ENCODE measurements at regions not wholly inside any gene's neighbourhood (a gene's known extent, or its start where the extent isn't known, plus 50 kb on each side); places are given as distances from the start of the nearest gene placed in this dataset.

DNA sequence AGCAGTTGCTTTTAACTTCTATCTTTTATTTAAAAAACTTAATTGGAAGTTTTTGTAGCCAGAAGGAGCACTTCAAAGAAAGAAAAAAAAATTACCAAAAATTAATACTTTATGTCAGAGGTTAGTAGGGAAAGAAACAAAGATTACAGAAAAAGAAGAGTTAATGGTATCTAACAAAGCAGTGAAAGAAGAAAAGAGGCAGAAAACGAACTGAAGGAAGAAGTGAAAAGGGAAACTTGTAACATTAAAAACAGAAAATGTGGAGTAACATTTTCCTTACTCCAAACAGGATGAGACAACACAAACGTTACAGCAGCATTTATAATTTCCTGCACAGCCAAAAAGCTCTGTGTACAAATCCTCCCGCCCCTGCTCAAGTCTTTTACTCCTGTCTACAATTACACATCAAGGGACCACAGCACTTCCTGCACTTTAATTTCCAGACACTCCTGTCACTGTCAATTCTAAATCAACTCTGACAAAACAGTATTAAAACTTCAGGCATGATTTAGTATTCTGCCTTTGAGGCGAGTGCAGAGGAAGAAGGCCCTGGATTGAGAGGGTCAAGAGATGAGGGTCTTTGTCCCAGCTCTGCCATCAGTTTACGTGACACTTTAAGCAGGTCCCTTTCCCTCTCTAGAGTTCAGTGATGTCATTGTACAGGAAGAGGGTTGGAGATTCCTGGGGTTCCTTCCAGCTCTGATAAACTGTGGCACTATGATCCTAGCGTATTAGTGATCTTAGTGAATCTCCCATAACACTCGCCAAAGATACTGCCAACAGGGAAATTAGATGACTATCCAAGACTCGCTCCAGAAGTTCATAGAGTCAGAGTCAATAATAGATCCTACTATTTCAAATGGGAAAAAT lies 53.2 kb upstream of the LSM14A start:
- H3K36me3 ChIP-seq (ENCODE audit: control insufficient read depth, insufficient read depth, low read length) = no peaks in the 10 kb centered on the region
- DNase-seq (ENCODE audit: low read depth, low spot score) = no peak
- no peaks in the 10 kb centered on the region; the same call in 1 of the 2 replicates for H3K27me3 ChIP-seq (ENCODE audit: control insufficient read depth, insufficient read depth, low read length)
- intact Hi-C loops (cut with micrococcal nuclease; ENCODE audit: unreplicated experiment) = no loop called here
- H3K9me3 ChIP-seq (ENCODE audit: control insufficient read depth, insufficient read depth, low read depth, low read length) = no peaks in the 10 kb centered on the region
- in situ Hi-C loops (cut with HindIII; ENCODE audit: low pct_unique_long_range_greater_than_20kb, low sequenced_read_pairs) = no loop called here
- ChIA-PET CTCF (interaction anchor here (0.6 kb wide), 1 partner anchor 39 kb away, joined by 3 read pairs; no protein-coding TSS in a partner anchor), POLR2A (interaction anchor here (0.6 kb wide), 1 partner anchor 7 kb away, joined by 7 read pairs; no protein-coding TSS in a partner anchor)
- no peaks in the 10 kb centered on the region for H3K4me1 ChIP-seq (ENCODE audit: control insufficient read depth, insufficient read depth, low read length)
- ATAC-seq = no peak
- BruUV-seq (replicated peaks) = no TSS peak
- no peak overlapping the region for H3K4me3 ChIP-seq (ENCODE audit: low read depth in 2 of 2, low read length in 2 of 2)
- TF ChIP-seq, protein P1, sequence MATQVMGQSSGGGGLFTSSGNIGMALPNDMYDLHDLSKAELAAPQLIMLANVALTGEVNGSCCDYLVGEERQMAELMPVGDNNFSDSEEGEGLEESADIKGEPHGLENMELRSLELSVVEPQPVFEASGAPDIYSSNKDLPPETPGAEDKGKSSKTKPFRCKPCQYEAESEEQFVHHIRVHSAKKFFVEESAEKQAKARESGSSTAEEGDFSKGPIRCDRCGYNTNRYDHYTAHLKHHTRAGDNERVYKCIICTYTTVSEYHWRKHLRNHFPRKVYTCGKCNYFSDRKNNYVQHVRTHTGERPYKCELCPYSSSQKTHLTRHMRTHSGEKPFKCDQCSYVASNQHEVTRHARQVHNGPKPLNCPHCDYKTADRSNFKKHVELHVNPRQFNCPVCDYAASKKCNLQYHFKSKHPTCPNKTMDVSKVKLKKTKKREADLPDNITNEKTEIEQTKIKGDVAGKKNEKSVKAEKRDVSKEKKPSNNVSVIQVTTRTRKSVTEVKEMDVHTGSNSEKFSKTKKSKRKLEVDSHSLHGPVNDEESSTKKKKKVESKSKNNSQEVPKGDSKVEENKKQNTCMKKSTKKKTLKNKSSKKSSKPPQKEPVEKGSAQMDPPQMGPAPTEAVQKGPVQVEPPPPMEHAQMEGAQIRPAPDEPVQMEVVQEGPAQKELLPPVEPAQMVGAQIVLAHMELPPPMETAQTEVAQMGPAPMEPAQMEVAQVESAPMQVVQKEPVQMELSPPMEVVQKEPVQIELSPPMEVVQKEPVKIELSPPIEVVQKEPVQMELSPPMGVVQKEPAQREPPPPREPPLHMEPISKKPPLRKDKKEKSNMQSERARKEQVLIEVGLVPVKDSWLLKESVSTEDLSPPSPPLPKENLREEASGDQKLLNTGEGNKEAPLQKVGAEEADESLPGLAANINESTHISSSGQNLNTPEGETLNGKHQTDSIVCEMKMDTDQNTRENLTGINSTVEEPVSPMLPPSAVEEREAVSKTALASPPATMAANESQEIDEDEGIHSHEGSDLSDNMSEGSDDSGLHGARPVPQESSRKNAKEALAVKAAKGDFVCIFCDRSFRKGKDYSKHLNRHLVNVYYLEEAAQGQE (IDR thresholded peaks at IDR 0.05; ENCODE audit: insufficient read depth in 1 of 2, low read depth in 2 of 2, low read length in 1 of 2) = no peak
- TF ChIP-seq SIN3A (IDR thresholded peaks at IDR 0.05; ENCODE audit: borderline replicate concordance, insufficient read depth, low read depth, low read length) = no peak
- no peak for TF ChIP-seq POLR2AphosphoS5 (IDR thresholded peaks at IDR 0.05; ENCODE audit: low read depth, low read length)
- TF ChIP-seq TCF7L2 (IDR thresholded peaks at IDR 0.05; ENCODE audit: low read depth, low read length) = no peak
- TF ChIP-seq, protein P2, sequence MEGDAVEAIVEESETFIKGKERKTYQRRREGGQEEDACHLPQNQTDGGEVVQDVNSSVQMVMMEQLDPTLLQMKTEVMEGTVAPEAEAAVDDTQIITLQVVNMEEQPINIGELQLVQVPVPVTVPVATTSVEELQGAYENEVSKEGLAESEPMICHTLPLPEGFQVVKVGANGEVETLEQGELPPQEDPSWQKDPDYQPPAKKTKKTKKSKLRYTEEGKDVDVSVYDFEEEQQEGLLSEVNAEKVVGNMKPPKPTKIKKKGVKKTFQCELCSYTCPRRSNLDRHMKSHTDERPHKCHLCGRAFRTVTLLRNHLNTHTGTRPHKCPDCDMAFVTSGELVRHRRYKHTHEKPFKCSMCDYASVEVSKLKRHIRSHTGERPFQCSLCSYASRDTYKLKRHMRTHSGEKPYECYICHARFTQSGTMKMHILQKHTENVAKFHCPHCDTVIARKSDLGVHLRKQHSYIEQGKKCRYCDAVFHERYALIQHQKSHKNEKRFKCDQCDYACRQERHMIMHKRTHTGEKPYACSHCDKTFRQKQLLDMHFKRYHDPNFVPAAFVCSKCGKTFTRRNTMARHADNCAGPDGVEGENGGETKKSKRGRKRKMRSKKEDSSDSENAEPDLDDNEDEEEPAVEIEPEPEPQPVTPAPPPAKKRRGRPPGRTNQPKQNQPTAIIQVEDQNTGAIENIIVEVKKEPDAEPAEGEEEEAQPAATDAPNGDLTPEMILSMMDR (IDR thresholded peaks at IDR 0.05) = no peak
- no peak overlapping the region for H3K27ac ChIP-seq (ENCODE audit: low read length)

DNA sequence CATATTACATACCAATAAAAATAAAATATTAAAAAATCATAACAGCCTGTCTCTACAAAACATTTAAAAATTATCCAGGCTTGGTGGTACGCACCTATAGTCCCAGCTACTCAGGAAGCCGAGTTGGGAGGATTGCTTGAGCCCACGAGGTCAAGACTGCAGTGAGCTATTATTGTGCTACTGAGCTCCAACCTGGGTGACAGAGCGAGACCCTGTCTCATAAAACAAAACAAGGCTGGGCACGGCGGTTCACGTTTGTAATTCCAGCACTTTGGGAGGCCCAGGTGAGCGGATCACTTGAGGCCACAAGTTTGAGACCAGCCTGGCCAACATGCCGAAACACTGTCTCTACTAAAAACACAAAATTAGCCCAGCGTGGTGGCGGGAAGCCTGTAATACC lies 52.2 kb upstream of the LSM14A start:
- CTCF ChIA-PET = no interaction called here
- POLR2A ChIA-PET = interaction anchor here (0.6 kb wide), 1 partner anchor 8 kb away, joined by 7 read pairs; no protein-coding TSS in a partner anchor

More for the DNA sequence above, 52.2 kb upstream of the LSM14A start:
- no peaks in the 10 kb centered on the region; the same call in 1 of the 2 replicates for H3K27me3 ChIP-seq (ENCODE audit: control insufficient read depth, insufficient read depth, low read length)
- H3K9me3 ChIP-seq (ENCODE audit: control insufficient read depth, insufficient read depth, low read depth, low read length) = no peaks in the 10 kb centered on the region
- TF ChIP-seq TCF7L2 (IDR thresholded peaks at IDR 0.05; ENCODE audit: low read depth, low read length) (no peak), SIN3A (IDR thresholded peaks at IDR 0.05; ENCODE audit: borderline replicate concordance, insufficient read depth, low read depth, low read length) (no peak), POLR2AphosphoS5 (IDR thresholded peaks at IDR 0.05; ENCODE audit: low read depth, low read length) (no peak)
- TF ChIP-seq, protein P1 (IDR thresholded peaks at IDR 0.05; ENCODE audit: insufficient read depth in 1 of 2, low read depth in 2 of 2, low read length in 1 of 2) = no peak
- TF ChIP-seq, protein P2 (IDR thresholded peaks at IDR 0.05) = no peak
- no peak for ATAC-seq
- no peak for DNase-seq (ENCODE audit: low read depth, low spot score)
- H3K36me3 ChIP-seq (ENCODE audit: control insufficient read depth, insufficient read depth, low read length) = no peaks in the 10 kb centered on the region
- intact Hi-C loops (cut with micrococcal nuclease; ENCODE audit: unreplicated experiment) = no loop called here
- BruUV-seq (replicated peaks) = no TSS peak
- H3K27ac ChIP-seq (ENCODE audit: low read length) = no peak overlapping the region
- in situ Hi-C loops (cut with HindIII; ENCODE audit: low pct_unique_long_range_greater_than_20kb, low sequenced_read_pairs) = no loop called here
- no peaks in the 10 kb centered on the region for H3K4me1 ChIP-seq (ENCODE audit: control insufficient read depth, insufficient read depth, low read length)
- H3K4me3 ChIP-seq (ENCODE audit: low read depth in 2 of 2, low read length in 2 of 2) = no peak overlapping the region
